ENCODE measurements at regions not wholly inside any gene's neighbourhood (a gene's known extent, or its start where the extent isn't known, plus 50 kb on each side); places are given as distances from the start of the nearest gene placed in this dataset.
"Not testable (repeated sequence)": the region's sequence is repeated elsewhere in the genome, so short reads cannot be mapped to it uniquely, and the experiment has no call there.

GRCh38 chr5:74534397-74535129 lies 106.0 kb downstream of the ENC1 start:
- no peak for DNase-seq
- peaks cover 20% of the 10 kb centered on the region for H3K36me3 Mint-ChIP-seq (ENCODE audit: low read depth)

GRCh38 chr5:74530326-74531050 lies 110.0 kb downstream of the ENC1 start:
- peaks cover 8% of the 10 kb centered on the region for H3K27me3 Mint-ChIP-seq (ENCODE audit: insufficient read depth)
- H3K27ac Mint-ChIP-seq: no peak overlapping the region
- DNase-seq: no peak
- H3K9me3 Mint-ChIP-seq: peaks cover 29% of the 10 kb centered on the region
- TF ChIP-seq, protein P1, sequence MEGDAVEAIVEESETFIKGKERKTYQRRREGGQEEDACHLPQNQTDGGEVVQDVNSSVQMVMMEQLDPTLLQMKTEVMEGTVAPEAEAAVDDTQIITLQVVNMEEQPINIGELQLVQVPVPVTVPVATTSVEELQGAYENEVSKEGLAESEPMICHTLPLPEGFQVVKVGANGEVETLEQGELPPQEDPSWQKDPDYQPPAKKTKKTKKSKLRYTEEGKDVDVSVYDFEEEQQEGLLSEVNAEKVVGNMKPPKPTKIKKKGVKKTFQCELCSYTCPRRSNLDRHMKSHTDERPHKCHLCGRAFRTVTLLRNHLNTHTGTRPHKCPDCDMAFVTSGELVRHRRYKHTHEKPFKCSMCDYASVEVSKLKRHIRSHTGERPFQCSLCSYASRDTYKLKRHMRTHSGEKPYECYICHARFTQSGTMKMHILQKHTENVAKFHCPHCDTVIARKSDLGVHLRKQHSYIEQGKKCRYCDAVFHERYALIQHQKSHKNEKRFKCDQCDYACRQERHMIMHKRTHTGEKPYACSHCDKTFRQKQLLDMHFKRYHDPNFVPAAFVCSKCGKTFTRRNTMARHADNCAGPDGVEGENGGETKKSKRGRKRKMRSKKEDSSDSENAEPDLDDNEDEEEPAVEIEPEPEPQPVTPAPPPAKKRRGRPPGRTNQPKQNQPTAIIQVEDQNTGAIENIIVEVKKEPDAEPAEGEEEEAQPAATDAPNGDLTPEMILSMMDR (IDR thresholded peaks at IDR 0.05): no peak
- H3K36me3 Mint-ChIP-seq (ENCODE audit: low read depth): peaks cover 20% of the 10 kb centered on the region
- peaks cover 6% of the 10 kb centered on the region; the same call in 1 of the 2 replicates for H3K4me1 Mint-ChIP-seq (ENCODE audit: low read depth)
- H3K4me3 Mint-ChIP-seq: no peak overlapping the region

More at GRCh38 chr5:74534397-74535129, 106.0 kb downstream of the ENC1 start:
- H3K27me3 Mint-ChIP-seq (ENCODE audit: insufficient read depth): no peaks in the 10 kb centered on the region
- TF ChIP-seq, protein P1 (IDR thresholded peaks at IDR 0.05): no peak
- H3K9me3 Mint-ChIP-seq: peaks cover 29% of the 10 kb centered on the region
- H3K4me3 Mint-ChIP-seq: no peak overlapping the region
- H3K4me1 Mint-ChIP-seq (ENCODE audit: low read depth): peaks cover 17% of the 10 kb centered on the region
- H3K27ac Mint-ChIP-seq: no peak overlapping the region

DNA sequence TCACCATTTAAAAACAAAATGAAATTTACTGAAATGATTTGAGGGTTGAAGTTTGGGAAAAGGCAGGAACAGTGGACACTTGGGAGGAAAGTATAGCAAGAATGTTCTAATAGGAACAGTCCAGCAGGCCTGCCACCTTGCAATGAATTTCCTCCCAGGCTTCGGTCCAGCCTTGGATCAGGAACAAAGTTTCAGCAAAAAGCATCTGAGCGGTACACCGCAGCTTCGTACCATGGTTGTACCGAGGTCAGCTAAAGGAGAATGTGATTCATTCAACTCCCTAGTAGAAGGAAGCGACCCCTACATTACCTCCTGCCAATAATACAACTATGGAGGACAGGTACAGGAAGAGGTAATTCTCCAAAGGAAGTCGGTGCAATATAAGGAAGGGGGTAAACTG lies 111.4 kb downstream of the ENC1 start:
- DNase-seq: no peak
- TF ChIP-seq, protein P1 (IDR thresholded peaks at IDR 0.05): no peak
- Mint-ChIP-seq H3K27ac (no peak overlapping the region), H3K36me3 (ENCODE audit: low read depth) (peaks cover 19% of the 10 kb centered on the region), H3K4me3 (no peak overlapping the region), H3K4me1 (ENCODE audit: low read depth) (peaks cover 6% of the 10 kb centered on the region; the same call in 1 of the 2 replicates), H3K27me3 (ENCODE audit: insufficient read depth) (peaks cover 8% of the 10 kb centered on the region), H3K9me3 (peaks cover 32% of the 10 kb centered on the region)

GRCh38 chr5:74526111-74526510 lies 114.4 kb downstream of the ENC1 start:
- Mint-ChIP-seq H3K9me3 (peaks cover 28% of the 10 kb centered on the region), H3K4me3 (no peak overlapping the region), H3K36me3 (ENCODE audit: low read depth) (peaks cover 25% of the 10 kb centered on the region), H3K4me1 (ENCODE audit: low read depth) (peaks cover 6% of the 10 kb centered on the region; the same call in 1 of the 2 replicates), H3K27me3 (ENCODE audit: insufficient read depth) (peaks cover 8% of the 10 kb centered on the region), H3K27ac (no peak overlapping the region)
- DNase-seq: no peak
- TF ChIP-seq, protein P1 (IDR thresholded peaks at IDR 0.05): no peak

DNA sequence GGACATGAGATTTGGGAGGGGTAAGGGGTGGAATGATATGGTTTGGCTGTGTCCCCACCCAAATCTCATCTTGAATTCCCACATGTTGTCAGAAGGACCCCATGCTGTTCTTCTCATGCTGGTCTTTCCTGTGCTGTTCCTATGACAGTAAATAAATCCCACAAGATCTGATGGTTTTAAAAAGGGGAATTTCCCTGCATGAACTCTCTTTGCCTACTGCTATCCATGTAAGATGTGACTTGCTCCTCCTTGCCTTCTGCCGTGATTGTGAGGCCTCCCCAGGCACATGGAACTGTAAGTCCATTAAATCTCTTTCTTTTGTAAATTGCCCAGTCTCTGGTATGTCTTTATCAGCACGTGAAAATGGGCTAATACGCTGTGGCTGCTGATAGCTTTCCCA lies 115.8 kb downstream of the ENC1 start:
- H3K4me1 Mint-ChIP-seq (ENCODE audit: low read depth); H3K27me3 Mint-ChIP-seq (ENCODE audit: insufficient read depth); H3K4me3 Mint-ChIP-seq; DNase-seq; H3K27ac Mint-ChIP-seq: not testable (repeated sequence)
- H3K36me3 Mint-ChIP-seq (ENCODE audit: low read depth): peaks cover 25% of the 10 kb centered on the region
- H3K9me3 Mint-ChIP-seq: peaks cover 28% of the 10 kb centered on the region

GRCh38 chr5:74523698-74524097 lies 116.8 kb downstream of the ENC1 start:
- Mint-ChIP-seq H3K9me3 (peaks cover 28% of the 10 kb centered on the region), H3K27me3 (ENCODE audit: insufficient read depth) (peaks cover 11% of the 10 kb centered on the region), H3K36me3 (ENCODE audit: low read depth) (peaks cover 25% of the 10 kb centered on the region)
- not testable (repeated sequence) for DNase-seq; H3K27ac Mint-ChIP-seq; H3K4me3 Mint-ChIP-seq; H3K4me1 Mint-ChIP-seq (ENCODE audit: low read depth)

- not testable (repeated sequence) for H3K27me3 Mint-ChIP-seq (ENCODE audit: insufficient read depth); H3K4me3 Mint-ChIP-seq; DNase-seq; H3K27ac Mint-ChIP-seq
- peaks cover 28% of the 10 kb centered on the region for H3K9me3 Mint-ChIP-seq
- H3K4me1 Mint-ChIP-seq (ENCODE audit: low read depth): peaks cover 17% of the 10 kb centered on the region
- peaks cover 25% of the 10 kb centered on the region for H3K36me3 Mint-ChIP-seq (ENCODE audit: low read depth)
Observed at GRCh38 chr5:74522838-74523237, 117.7 kb downstream of the ENC1 start.
